Activated CD4-positive, alpha-beta T cell treated with anti-CD3 and anti-CD28 coated beads, Interleukin-10, Interleukin-2, amounts not matched to agents 100 ng/mL and 50 ng/mL, durations not matched to agents 16 hours and 8 hours (primary cell): ENCODE measurements at regions not wholly inside any gene's neighbourhood (a gene's known extent, or its start where the extent isn't known, plus 50 kb on each side); places are given as distances from the start of the nearest gene placed in this dataset.

Source experiments
- DNase-seq: peaks from one replicate; pipeline ENCODE4 v3.0.0-alpha.2; 2020

- DNase-seq = no peak
Measured at GRCh38 chr13:89755729-89756492, 1591.6 kb upstream of the MIR17HG start.

- no peak for DNase-seq
Measured at GRCh38 chr13:89763005-89763404, 1584.5 kb upstream of the MIR17HG start.

GRCh38 chr13:89783221-89783755 is 1564.2 kb upstream of the MIR17HG start:
- DNase-seq = no peak

DNA sequence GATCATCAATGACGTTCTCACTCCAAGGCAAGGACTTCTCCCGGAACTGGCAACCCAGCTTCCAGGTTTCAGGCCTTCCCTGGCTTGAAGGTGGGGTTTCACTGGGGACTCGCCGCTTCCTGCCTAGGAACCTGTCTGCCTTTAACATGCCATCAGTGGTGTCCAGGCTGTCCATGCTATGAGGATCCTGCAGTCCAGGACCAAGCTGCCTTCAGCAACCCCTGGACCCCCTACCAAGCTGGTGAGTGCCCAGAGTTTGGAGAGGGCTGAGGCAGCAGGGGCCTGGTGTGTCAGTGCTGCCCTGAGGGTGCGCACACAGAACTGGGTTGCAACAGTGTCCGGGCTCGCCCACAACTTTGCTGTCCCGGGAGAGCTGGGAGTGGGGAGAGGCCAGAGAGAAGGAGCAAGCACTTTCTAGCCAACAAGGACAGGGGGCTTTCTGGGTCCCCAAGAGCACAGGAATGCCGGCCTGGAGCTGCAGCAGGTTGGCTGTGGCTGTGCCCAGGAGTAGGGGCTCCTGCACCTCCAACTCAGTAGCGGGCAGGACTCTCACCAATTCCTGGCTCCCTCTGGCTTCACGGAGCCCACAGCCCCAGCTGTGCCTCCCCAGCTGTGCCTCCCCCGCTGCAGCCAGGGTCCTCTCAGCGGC is 1563.2 kb upstream of the MIR17HG start:
- DNase-seq = no peak

GRCh38 chr13:89786531-89786930 is 1561.0 kb upstream of the MIR17HG start:
- DNase-seq = no peak

DNA sequence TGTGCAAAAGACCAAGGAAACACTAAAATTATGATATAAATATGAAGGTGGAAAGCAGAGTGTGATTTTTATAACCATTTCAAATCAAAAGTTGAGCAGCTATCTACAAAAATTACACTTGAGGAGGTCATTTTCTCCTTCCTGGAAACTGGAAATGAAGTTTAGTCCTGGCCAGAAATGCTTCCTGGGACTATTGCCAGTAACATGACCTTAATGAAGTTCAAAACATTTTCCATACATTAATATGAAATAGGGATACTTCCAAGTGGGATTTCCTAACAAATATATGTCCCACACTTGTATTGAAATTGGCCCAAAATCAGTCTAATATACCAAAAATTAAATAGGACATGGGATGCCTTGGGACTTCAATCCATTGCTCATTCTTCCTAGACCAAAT is 1556.8 kb upstream of the MIR17HG start:
- DNase-seq = no peak

DNA sequence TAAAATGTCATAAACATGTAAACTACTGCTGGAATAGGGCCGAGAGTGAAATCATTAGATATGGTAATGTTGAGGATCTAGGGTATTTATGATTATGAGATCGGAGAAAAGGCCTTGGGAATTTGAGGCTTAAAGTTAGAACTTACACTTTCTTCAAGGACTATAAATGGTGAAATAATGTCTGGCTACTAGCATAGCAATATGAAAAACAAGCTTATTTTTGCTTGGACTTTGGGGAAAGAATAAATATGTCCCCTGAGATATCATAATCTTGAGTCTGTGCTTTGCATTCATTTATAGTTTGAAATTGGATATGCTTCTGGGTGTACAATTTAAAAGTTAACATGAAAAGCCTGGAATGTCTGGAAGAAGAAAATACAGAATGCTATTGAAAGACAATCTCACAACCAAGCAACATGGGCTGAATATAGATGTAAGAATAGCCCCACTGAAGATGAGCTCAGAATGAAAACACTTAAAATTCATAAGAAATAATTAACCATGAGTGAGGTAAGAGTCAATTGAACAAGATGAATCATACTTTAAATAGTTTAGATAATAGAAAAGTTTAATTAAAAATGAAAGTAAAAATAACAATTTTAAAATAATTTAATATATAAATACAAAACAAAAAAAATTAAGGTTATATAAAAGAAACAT is 1555.4 kb upstream of the MIR17HG start:
- no peak for DNase-seq

DNA sequence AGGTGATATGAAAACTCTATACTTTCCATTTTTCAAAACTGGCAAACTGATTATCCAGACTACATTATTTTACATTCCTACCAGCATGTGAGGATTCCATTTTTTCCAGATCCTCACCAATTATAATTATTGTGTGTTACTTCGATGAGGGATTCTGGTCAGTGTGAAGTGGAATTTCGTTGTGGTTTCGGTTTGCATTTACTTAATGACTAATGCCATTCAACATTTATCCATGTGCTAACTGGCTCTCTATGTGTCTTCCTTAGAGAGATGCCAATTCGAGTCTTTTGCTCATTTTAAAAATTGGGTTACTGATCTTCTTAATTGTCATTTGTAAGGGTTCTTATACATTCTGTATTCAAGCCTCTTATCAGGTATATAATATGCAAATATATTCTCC is 1551.3 kb upstream of the MIR17HG start:
- DNase-seq = no peak

DNA sequence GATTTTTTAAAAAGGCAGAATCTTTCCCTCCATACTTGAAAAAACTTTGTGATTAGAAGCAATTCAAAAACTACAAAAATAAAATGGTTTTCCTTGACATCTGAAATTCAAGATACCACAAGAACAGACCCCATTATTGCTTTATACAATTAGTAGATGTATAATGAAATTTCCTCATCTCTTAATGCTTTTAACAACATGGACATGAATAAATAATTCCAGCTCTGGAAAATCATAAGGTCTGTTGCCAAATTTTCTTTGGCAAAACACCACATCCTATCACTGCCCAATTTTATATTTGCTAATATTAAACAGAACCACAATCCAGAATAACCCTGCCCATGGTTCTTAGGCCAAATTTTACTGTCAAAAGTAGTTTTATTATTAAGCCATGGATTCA is 1543.6 kb upstream of the MIR17HG start:
- no peak for DNase-seq

GRCh38 chr13:89806594-89806993 is 1540.9 kb upstream of the MIR17HG start:
- no peak for DNase-seq

- no peak for DNase-seq
Measured at GRCh38 chr13:89812856-89813255, 1534.6 kb upstream of the MIR17HG start.

DNA sequence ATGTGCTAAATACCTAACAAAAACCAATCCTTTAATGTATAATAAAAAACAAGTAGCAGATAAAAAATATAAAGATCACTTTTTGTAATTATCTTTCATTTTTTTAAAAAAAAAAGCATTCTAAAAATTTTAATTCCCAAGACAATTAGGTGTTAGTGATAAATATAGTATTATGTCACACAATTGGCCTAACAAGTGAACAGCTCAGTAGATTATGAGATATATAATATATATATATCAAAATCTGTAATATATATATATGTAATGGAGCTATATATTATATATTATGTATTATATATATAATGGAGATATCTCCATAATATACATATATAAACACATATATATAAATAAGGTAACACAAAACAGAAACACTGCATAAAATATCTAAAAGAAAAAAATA is 1531.1 kb upstream of the MIR17HG start:
- DNase-seq = no peak

- DNase-seq = no peak
Measured at GRCh38 chr13:89822467-89822866, 1525.0 kb upstream of the MIR17HG start.

- no peak for DNase-seq
Measured at GRCh38 chr13:89827552-89827951, 1519.9 kb upstream of the MIR17HG start.

DNA sequence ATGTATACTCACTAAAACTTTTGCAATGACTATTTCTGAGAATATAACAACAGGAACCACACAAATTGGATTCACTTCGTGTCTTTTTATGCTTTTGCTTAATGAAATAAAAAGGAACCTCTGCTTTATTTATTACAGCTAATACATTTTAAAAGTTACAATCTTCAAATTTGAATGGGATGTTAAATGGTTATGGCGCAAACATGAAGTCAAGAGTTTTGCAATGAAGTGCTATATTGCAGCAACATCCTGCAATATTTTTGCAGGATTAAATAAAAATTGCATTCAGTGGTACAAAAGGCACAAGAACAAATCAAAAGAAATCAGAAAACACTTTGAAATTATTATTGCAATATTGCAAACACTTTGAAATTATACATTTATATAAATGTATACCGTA is 1519.0 kb upstream of the MIR17HG start:
- DNase-seq = no peak

DNA sequence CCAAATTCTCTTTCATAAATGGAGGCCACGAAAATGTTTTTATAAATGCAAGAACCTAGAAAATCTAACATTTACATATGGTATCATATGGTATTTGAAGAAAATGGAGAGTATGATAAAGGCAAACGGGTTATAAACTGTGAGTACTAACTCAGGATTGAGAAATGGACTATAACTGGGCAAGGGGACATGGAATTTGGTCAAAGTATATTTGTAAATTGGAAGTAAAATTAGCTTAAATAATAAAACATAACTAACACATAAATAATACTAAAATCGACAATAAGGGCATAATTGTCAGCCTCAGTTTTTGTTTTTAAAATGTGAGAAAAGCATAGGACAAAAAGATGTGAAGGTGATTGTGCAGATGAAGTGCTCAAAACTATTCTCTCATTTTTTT is 1516.3 kb upstream of the MIR17HG start:
- DNase-seq = no peak

GRCh38 chr13:89832827-89833226 is 1514.7 kb upstream of the MIR17HG start:
- DNase-seq = no peak

- DNase-seq = no peak
Measured at GRCh38 chr13:89843621-89844020, 1503.9 kb upstream of the MIR17HG start.

- no peak for DNase-seq
Measured at GRCh38 chr13:89845874-89846273, 1501.6 kb upstream of the MIR17HG start.

DNA sequence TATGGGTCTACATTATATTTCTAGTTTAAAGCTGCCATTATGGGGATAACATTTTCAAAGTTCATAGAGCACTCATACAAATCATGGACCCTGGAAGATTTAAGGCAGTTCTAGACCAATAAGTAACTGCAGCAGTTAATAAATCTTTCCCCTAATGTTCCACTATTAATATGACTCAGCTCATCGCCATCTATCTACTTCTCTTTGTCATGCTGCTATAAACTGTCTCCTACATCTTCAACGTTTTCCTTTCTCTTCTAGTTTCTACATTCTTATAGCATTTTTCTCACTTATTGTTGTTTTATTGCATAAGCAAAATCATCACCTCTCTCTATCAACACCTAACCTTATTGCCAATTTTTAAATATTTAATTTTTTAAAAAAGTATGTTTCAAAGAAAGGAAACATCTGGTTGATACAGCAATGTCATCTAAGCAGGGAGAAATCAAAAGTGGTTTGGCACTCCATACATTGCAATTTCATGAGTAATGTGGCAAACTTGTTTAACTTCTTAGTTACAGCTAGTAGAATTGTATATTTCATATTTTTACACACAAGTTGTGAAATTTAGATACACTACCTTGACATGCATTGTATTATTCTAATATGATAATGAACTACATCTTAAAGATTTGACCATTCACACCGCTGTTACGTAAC is 1500.4 kb upstream of the MIR17HG start:
- DNase-seq = no peak

- DNase-seq = no peak
Measured at GRCh38 chr13:89852570-89852969, 1494.9 kb upstream of the MIR17HG start.

DNA sequence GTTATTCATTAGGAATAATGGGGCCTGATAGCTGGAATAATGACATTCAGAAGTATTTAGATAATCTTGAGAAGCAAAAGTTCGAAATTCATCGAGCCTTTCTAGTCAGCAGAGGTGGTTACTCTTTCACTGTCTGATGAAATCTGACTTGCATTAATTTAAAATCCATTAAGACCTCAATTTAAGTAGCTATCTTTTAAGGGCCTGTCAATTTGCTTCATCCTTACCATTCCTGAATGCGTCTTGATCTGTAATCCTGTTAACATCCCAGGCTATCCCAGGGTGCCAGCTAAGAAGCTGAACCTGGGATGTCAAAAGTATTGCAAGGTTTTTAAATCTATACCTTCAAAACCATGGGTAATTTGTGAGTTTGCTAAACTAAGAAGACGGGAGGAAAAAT is 1491.0 kb upstream of the MIR17HG start:
- DNase-seq = no peak

- no peak for DNase-seq
Measured at GRCh38 chr13:89857502-89857901, 1490.0 kb upstream of the MIR17HG start.
